ENCODE measurements at regions not wholly inside any gene's neighbourhood (a gene's known extent, or its start where the extent isn't known, plus 50 kb on each side); places are given as distances from the start of the nearest gene placed in this dataset.

- Mint-ChIP-seq H3K27me3 (ENCODE audit: low read depth) (no peaks in the 10 kb centered on the region), H3K4me1 (ENCODE audit: low read depth) (no peaks in the 10 kb centered on the region), H3K9me3 (peaks cover 10% of the 10 kb centered on the region), H3K36me3 (ENCODE audit: insufficient read depth) (no peaks in the 10 kb centered on the region), H3K4me3 (no peak overlapping the region)
- no peak for ATAC-seq
- DNase-seq: no peak
Measured at GRCh38 chr10:44647473-44647872, 262.6 kb upstream of the CXCL12 start.

- peaks cover 10% of the 10 kb centered on the region for H3K9me3 Mint-ChIP-seq
- DNase-seq: no peak
- no peaks in the 10 kb centered on the region for H3K4me1 Mint-ChIP-seq (ENCODE audit: low read depth)
- no peak overlapping the region for H3K4me3 Mint-ChIP-seq
- no peak for ATAC-seq
- H3K27me3 Mint-ChIP-seq (ENCODE audit: low read depth): no peaks in the 10 kb centered on the region
- no peaks in the 10 kb centered on the region for H3K36me3 Mint-ChIP-seq (ENCODE audit: insufficient read depth)
Measured at GRCh38 chr10:44647877-44648542, 263.1 kb upstream of the CXCL12 start.

GRCh38 chr10:44650691-44651661 is 260.2 kb upstream of the TMEM72 start:
- no peaks in the 10 kb centered on the region for H3K27me3 Mint-ChIP-seq (ENCODE audit: low read depth)
- no peak for ATAC-seq

GRCh38 chr10:44651834-44652233 is 259.3 kb upstream of the TMEM72 start:
- Mint-ChIP-seq H3K9me3 (no peaks in the 10 kb centered on the region), H3K4me3 (no peak overlapping the region), H3K36me3 (ENCODE audit: insufficient read depth) (no peaks in the 10 kb centered on the region), H3K4me1 (ENCODE audit: low read depth) (no peaks in the 10 kb centered on the region), H3K27me3 (ENCODE audit: low read depth) (no peaks in the 10 kb centered on the region)
- ATAC-seq (no peak), DNase-seq (no peak)

More at GRCh38 chr10:44650691-44651661, 260.2 kb upstream of the TMEM72 start:
- no peak for DNase-seq
- Mint-ChIP-seq H3K9me3 (no peaks in the 10 kb centered on the region), H3K4me3 (no peak overlapping the region), H3K4me1 (ENCODE audit: low read depth) (no peaks in the 10 kb centered on the region), H3K36me3 (ENCODE audit: insufficient read depth) (no peaks in the 10 kb centered on the region)

- no peak for DNase-seq
- H3K27me3 Mint-ChIP-seq (ENCODE audit: low read depth): peaks cover 10% of the 10 kb centered on the region
Measured at GRCh38 chr10:44659320-44659719, 251.8 kb upstream of the TMEM72 start.

GRCh38 chr10:44660271-44660670 is 250.9 kb upstream of the TMEM72 start:
- ATAC-seq (no peak), DNase-seq (no peak)
- H3K36me3 Mint-ChIP-seq (ENCODE audit: insufficient read depth): no peaks in the 10 kb centered on the region

More at GRCh38 chr10:44659320-44659719, 251.8 kb upstream of the TMEM72 start:
- ATAC-seq: no peak
- Mint-ChIP-seq H3K4me3 (no peak overlapping the region), H3K36me3 (ENCODE audit: insufficient read depth) (no peaks in the 10 kb centered on the region), H3K4me1 (ENCODE audit: low read depth) (no peaks in the 10 kb centered on the region), H3K9me3 (no peaks in the 10 kb centered on the region)

GRCh38 chr10:44662051-44662450 is 249.1 kb upstream of the TMEM72 start:
- ATAC-seq: no peak
- no peak overlapping the region for H3K4me3 Mint-ChIP-seq
- H3K27me3 Mint-ChIP-seq (ENCODE audit: low read depth): peaks cover 10% of the 10 kb centered on the region
- no peaks in the 10 kb centered on the region for H3K4me1 Mint-ChIP-seq (ENCODE audit: low read depth)
- no peak for DNase-seq
- H3K36me3 Mint-ChIP-seq (ENCODE audit: insufficient read depth): no peaks in the 10 kb centered on the region
- no peaks in the 10 kb centered on the region for H3K9me3 Mint-ChIP-seq

More at GRCh38 chr10:44660271-44660670, 250.9 kb upstream of the TMEM72 start:
- Mint-ChIP-seq H3K27me3 (ENCODE audit: low read depth) (peaks cover 10% of the 10 kb centered on the region), H3K9me3 (no peaks in the 10 kb centered on the region), H3K4me1 (ENCODE audit: low read depth) (no peaks in the 10 kb centered on the region), H3K4me3 (no peak overlapping the region)

GRCh38 chr10:44668336-44668735 is 242.8 kb upstream of the TMEM72 start:
- Mint-ChIP-seq H3K9me3 (peaks cover 4% of the 10 kb centered on the region), H3K36me3 (ENCODE audit: insufficient read depth) (no peaks in the 10 kb centered on the region), H3K4me1 (ENCODE audit: low read depth) (no peaks in the 10 kb centered on the region), H3K27me3 (ENCODE audit: low read depth) (no peaks in the 10 kb centered on the region), H3K4me3 (no peak overlapping the region)
- DNase-seq (no peak), ATAC-seq (no peak)

GRCh38 chr10:44671319-44671718 is 239.8 kb upstream of the TMEM72 start:
- ATAC-seq (no peak), DNase-seq (no peak)
- H3K4me1 Mint-ChIP-seq (ENCODE audit: low read depth): no peaks in the 10 kb centered on the region
- H3K4me3 Mint-ChIP-seq: no peak overlapping the region
- H3K9me3 Mint-ChIP-seq: peaks cover 4% of the 10 kb centered on the region
- no peaks in the 10 kb centered on the region for H3K36me3 Mint-ChIP-seq (ENCODE audit: insufficient read depth)
- H3K27me3 Mint-ChIP-seq (ENCODE audit: low read depth): no peaks in the 10 kb centered on the region

- H3K36me3 Mint-ChIP-seq (ENCODE audit: insufficient read depth): no peaks in the 10 kb centered on the region
- no peaks in the 10 kb centered on the region for H3K27me3 Mint-ChIP-seq (ENCODE audit: low read depth)
- ATAC-seq (no peak), DNase-seq (no peak)
- H3K4me3 Mint-ChIP-seq: no peak overlapping the region
- H3K4me1 Mint-ChIP-seq (ENCODE audit: low read depth): no peaks in the 10 kb centered on the region
- peaks cover 4% of the 10 kb centered on the region for H3K9me3 Mint-ChIP-seq
Measured at GRCh38 chr10:44673245-44673983, 237.7 kb upstream of the TMEM72 start.

GRCh38 chr10:44674536-44675386 is 236.4 kb upstream of the TMEM72 start:
- DNase-seq (no peak), ATAC-seq (no peak)
- Mint-ChIP-seq H3K27me3 (ENCODE audit: low read depth) (no peaks in the 10 kb centered on the region), H3K4me3 (no peak overlapping the region), H3K36me3 (ENCODE audit: insufficient read depth) (no peaks in the 10 kb centered on the region), H3K9me3 (no peaks in the 10 kb centered on the region), H3K4me1 (ENCODE audit: low read depth) (no peaks in the 10 kb centered on the region)

- ATAC-seq: no peak
- no peak for DNase-seq
- H3K4me3 Mint-ChIP-seq: no peak overlapping the region
- H3K27me3 Mint-ChIP-seq (ENCODE audit: low read depth): no peaks in the 10 kb centered on the region
- no peaks in the 10 kb centered on the region for H3K4me1 Mint-ChIP-seq (ENCODE audit: low read depth)
- H3K9me3 Mint-ChIP-seq: no peaks in the 10 kb centered on the region
- no peaks in the 10 kb centered on the region for H3K36me3 Mint-ChIP-seq (ENCODE audit: insufficient read depth)
Measured at GRCh38 chr10:44675387-44675874, 235.7 kb upstream of the TMEM72 start.

GRCh38 chr10:44680764-44681163 is 230.4 kb upstream of the TMEM72 start:
- Mint-ChIP-seq H3K4me1 (ENCODE audit: low read depth) (no peaks in the 10 kb centered on the region), H3K36me3 (ENCODE audit: insufficient read depth) (no peaks in the 10 kb centered on the region), H3K27me3 (ENCODE audit: low read depth) (no peaks in the 10 kb centered on the region), H3K4me3 (no peak overlapping the region), H3K9me3 (no peaks in the 10 kb centered on the region)
- ATAC-seq (no peak), DNase-seq (no peak)

All from activated T-cell treated with anti-CD3 and anti-CD28 coated beads, Interleukin-2, amount 50 U/mL, for 4 hours (primary cell).